Vagina (tissue), 2 donors: ENCODE measurements at regions not wholly inside any gene's neighbourhood (a gene's known extent, or its start where the extent isn't known, plus 50 kb on each side); places are given as distances from the start of the nearest gene placed in this dataset.
"Not testable (repeated sequence)": the region's sequence is repeated elsewhere in the genome, so short reads cannot be mapped to it uniquely, and the experiment has no call there.

ENCODE experiments used
- DNase-seq, 2 donors: peaks; one replicate each; pipeline ENCODE4 v3.0.0-alpha.2; 2017; ENCODE audit errors: extremely low spot score in 2 of 2
- H3K27ac ChIP-seq: fragments of 200-600 bp; sonication (generic); one replicate; pipeline ENCODE4 v1.5.1; 2019
- H3K27me3 ChIP-seq: fragments of 200-600 bp; sonication (generic); one replicate; pipeline ENCODE4 v1.5.1; 2019
- H3K36me3 ChIP-seq, 2 donors: fragments of 200-600 bp; sonication (generic); one replicate each; pipeline ENCODE4 v1.5.1; 2017 to 2019
- H3K4me1 ChIP-seq: fragments of 200-600 bp; sonication (generic); one replicate; pipeline ENCODE4 v1.5.1; 2019
- H3K4me3 ChIP-seq, 2 donors: fragments of 200-600 bp; sonication (generic); 1 replicate in 1 of 2; 2 replicates in 1 of 2; pipeline ENCODE4 v1.5.1; 2016 to 2019
- H3K9me3 ChIP-seq: fragments of 200-600 bp; sonication (generic); one replicate; pipeline ENCODE4 v1.5.1; 2019
- POLR2A ChIP-seq, 2 donors: fragments of 450-650 bp; IDR thresholded peaks; one replicate each; pipeline ENCODE4 v1.6.1; 2017; ENCODE audit warnings: antibody characterized with exemption in 2 of 2, mild to moderate bottlenecking in 2 of 2, moderate library complexity in 2 of 2
- POLR2AphosphoS5 ChIP-seq, 2 donors: sonication (generic); formaldehyde crosslinking; IDR thresholded peaks; one replicate each; pipeline ENCODE4 v1.9.0; 2017; ENCODE audit warnings: antibody characterized with exemption in 2 of 2, mild to moderate bottlenecking in 2 of 2, low read depth in 1 of 2; ENCODE audit not compliant: insufficient read depth in 1 of 2
- intact Hi-C: fragments of 100-400 bp; cut with DNase I; formaldehyde crosslinking; loops from one replicate; pipeline ENCODE4 v1.15.1; 2023
- TF ChIP-seq, protein P1 (sequence below), 3 experiments: fragments of 450-650 bp in 2 of 3; fragments of 200-600 bp in 1 of 3; sonication (generic) in 1 of 3; IDR thresholded peaks; one replicate each; pipeline ENCODE4 v1.5.1; 2017 to 2019; ENCODE audit warnings: antibody characterized with exemption in 3 of 3, mild to moderate bottlenecking in 2 of 3, moderate library complexity in 2 of 3

DNA sequence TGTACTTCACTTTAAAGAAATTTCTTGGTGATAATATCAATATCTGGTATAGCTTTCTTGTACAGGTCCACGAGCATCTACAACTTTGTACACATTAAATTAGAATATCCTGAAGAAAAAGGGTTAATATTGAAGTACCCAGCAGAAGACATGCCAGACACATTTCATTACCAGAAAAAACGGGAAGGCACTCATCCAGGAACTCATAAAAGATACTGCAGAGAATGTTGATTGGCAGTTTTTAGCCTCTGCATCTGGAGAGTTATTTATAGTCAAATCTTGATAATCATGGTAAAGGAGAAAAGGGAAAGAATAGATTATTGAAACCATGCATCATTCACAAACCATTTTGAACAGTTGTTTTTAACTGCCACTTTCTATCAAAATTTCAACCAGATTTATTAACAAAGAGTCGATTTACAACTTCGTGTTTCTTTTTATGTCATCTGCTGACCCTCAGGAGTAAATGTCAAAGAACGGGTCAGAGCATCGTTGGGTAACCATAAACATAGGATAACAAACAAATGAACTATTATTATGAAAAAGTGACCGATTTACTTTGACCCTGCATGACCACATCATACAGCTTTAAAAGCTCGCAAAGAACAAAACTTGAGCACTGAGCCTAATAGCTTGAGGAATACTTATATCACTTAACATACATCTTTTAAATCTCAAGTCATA, 229.2 kb upstream of the SGK1 start:
- Histone ChIP-seq H3K27ac (no peak overlapping the region), H3K9me3 (no peaks in the 10 kb centered on the region), H3K4me3 (no peak overlapping the region), H3K27me3 (no peaks in the 10 kb centered on the region), H3K4me1 (peaks cover 18% of the 10 kb centered on the region), H3K36me3 (no peaks in the 10 kb centered on the region)
- TF ChIP-seq, protein P1, sequence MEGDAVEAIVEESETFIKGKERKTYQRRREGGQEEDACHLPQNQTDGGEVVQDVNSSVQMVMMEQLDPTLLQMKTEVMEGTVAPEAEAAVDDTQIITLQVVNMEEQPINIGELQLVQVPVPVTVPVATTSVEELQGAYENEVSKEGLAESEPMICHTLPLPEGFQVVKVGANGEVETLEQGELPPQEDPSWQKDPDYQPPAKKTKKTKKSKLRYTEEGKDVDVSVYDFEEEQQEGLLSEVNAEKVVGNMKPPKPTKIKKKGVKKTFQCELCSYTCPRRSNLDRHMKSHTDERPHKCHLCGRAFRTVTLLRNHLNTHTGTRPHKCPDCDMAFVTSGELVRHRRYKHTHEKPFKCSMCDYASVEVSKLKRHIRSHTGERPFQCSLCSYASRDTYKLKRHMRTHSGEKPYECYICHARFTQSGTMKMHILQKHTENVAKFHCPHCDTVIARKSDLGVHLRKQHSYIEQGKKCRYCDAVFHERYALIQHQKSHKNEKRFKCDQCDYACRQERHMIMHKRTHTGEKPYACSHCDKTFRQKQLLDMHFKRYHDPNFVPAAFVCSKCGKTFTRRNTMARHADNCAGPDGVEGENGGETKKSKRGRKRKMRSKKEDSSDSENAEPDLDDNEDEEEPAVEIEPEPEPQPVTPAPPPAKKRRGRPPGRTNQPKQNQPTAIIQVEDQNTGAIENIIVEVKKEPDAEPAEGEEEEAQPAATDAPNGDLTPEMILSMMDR (IDR thresholded peaks at IDR 0.05): no peak
- TF ChIP-seq POLR2A (IDR thresholded peaks at IDR 0.05) (no peak), POLR2AphosphoS5 (IDR thresholded peaks at IDR 0.05; ENCODE audit: insufficient read depth in 1 of 2, low read depth in 1 of 2) (no peak)
- intact Hi-C loops: no loop called here
- no peak for DNase-seq

DNA sequence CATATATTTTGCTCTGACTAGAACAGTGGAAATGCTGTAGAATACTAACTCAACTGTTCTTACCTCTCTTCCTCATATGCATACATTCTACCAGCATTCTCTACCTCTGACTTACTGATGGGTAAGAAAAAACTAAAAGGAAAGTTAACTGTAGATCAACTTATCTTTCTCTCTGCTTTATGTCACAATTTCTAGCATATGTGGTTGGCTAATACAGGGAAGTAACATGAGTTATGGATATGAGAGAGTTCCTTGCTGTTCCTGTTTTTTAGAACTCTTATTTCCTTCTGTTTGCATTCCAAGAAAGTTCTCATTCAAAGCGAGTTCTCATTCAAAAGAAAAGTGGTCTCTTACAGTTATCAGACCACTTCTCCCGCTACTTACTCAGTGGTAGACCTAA, 226.8 kb upstream of the SGK1 start:
- Histone ChIP-seq H3K36me3 (no peaks in the 10 kb centered on the region), H3K4me1 (peaks cover 5% of the 10 kb centered on the region), H3K27ac (no peak overlapping the region), H3K4me3 (no peak overlapping the region), H3K9me3 (no peaks in the 10 kb centered on the region), H3K27me3 (no peaks in the 10 kb centered on the region)
- no peak for DNase-seq
- intact Hi-C loops: no loop called here
- TF ChIP-seq POLR2A (IDR thresholded peaks at IDR 0.05) (no peak), POLR2AphosphoS5 (IDR thresholded peaks at IDR 0.05; ENCODE audit: insufficient read depth in 1 of 2, low read depth in 1 of 2) (no peak)
- TF ChIP-seq, protein P1 (IDR thresholded peaks at IDR 0.05): no peak

DNA sequence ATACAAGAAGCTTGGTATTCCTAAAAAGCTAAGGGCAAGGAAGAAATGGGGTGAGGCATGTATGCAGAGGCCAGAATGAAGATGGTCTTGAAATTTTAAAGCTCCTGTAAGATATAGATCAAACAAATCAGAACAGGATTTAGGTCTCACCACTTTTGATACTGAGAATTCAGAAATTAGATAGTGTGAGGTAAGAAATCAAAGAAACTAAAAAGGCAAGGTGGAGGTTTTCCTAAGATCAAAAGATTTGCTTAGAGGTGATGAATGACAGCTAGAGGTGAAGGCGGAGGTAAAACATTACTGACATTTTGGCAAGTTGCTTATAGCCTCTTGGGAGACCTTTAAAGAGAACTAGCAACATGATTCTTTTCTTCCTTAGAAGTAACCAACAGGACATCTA, 225.2 kb upstream of the SGK1 start:
- H3K4me1 ChIP-seq: peaks cover 5% of the 10 kb centered on the region
- no peaks in the 10 kb centered on the region for H3K9me3 ChIP-seq

DNA sequence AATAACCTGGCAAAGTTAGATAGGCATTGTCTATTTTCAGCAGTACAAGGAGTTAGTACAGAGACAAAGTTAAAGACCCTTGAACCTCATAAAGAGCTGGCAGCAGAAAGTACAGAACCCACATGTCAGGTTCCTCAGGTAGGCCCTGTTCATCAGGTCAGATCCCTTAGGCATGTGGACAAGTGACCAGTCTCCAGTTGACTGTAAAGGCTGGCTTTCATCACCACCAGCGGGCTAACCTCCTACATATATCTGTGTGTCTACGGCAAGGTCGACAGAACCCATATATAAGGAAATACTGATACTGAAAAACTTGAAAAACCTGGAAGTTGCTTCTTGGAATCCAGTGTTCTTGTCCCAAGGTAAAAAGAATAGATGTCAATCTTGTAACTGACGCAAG, 223.1 kb upstream of the SGK1 start:
- no peak for TF ChIP-seq POLR2A (IDR thresholded peaks at IDR 0.05)
- TF ChIP-seq, protein P1 (IDR thresholded peaks at IDR 0.05): no peak
- TF ChIP-seq POLR2AphosphoS5 (IDR thresholded peaks at IDR 0.05; ENCODE audit: insufficient read depth in 1 of 2, low read depth in 1 of 2): no peak
- Histone ChIP-seq H3K27me3 (no peaks in the 10 kb centered on the region), H3K27ac (no peak overlapping the region), H3K4me3 (no peak overlapping the region), H3K36me3 (no peaks in the 10 kb centered on the region), H3K9me3 (no peaks in the 10 kb centered on the region), H3K4me1 (no peaks in the 10 kb centered on the region)
- no peak for DNase-seq
- intact Hi-C loops: no loop called here

More for the DNA sequence above, 225.2 kb upstream of the SGK1 start:
- no peaks in the 10 kb centered on the region for H3K36me3 ChIP-seq
- TF ChIP-seq POLR2AphosphoS5 (IDR thresholded peaks at IDR 0.05; ENCODE audit: insufficient read depth in 1 of 2, low read depth in 1 of 2) (no peak), POLR2A (IDR thresholded peaks at IDR 0.05) (no peak)
- TF ChIP-seq, protein P1 (IDR thresholded peaks at IDR 0.05): no peak
- no peak overlapping the region for H3K27ac ChIP-seq
- H3K4me3 ChIP-seq: no peak overlapping the region
- intact Hi-C loops: no loop called here
- DNase-seq: no peak
- no peaks in the 10 kb centered on the region for H3K27me3 ChIP-seq

DNA sequence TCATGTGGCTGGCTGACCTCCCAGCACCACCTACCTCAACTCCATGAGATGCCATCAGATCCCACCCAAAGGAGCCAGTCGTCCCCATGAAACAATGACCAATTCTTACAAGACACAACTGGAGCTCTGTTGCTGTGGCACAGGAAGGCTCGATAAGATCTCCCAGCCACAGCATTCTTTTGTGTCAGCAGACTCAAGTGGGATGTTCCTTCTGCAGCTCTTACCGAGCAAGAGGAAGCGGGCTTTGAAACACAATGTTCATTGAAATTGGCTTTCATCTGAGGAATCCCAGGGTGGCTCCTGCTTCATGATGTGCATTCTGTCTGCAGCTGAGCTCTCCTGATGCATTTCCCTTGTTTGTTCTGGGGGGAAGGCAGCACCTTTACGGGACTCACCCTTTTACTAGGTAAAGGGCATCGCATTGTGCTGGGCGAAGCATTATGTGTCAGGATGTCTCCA, 222.0 kb upstream of the SGK1 start:
- no peak for DNase-seq
- intact Hi-C loops: no loop called here
- Histone ChIP-seq H3K36me3 (no peaks in the 10 kb centered on the region), H3K4me3 (no peak overlapping the region), H3K9me3 (no peaks in the 10 kb centered on the region), H3K4me1 (no peaks in the 10 kb centered on the region), H3K27me3 (no peaks in the 10 kb centered on the region), H3K27ac (no peak overlapping the region)
- TF ChIP-seq, protein P1 (IDR thresholded peaks at IDR 0.05): no peak
- no peak for TF ChIP-seq POLR2AphosphoS5 (IDR thresholded peaks at IDR 0.05; ENCODE audit: insufficient read depth in 1 of 2, low read depth in 1 of 2)
- TF ChIP-seq POLR2A (IDR thresholded peaks at IDR 0.05): no peak

DNA sequence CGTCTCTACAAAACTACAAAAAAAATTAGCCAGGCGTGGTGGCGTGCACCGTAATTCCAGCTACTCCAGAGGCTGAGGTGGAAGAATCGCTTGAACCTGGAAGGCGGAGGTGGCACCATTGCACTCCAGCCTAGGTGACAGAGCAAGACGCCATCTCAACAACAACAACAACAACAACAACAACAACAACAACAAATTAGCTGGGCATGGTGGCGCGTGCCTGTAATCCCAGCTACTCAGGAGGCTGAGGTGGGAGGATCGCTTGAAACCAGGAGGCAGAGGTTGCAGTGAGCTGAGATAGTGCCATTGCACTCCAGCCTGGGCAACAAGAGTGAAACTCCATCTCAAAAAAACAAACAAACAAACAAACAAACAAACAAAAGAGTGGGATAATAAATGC, 219.9 kb upstream of the SGK1 start:
- H3K27ac ChIP-seq, intact Hi-C loops, DNase-seq, H3K4me1 ChIP-seq, H3K4me3 ChIP-seq, H3K36me3 ChIP-seq, H3K9me3 ChIP-seq, H3K27me3 ChIP-seq: not testable (repeated sequence)
